ENCODE measurements at regions not wholly inside any gene's neighbourhood (a gene's known extent, or its start where the extent isn't known, plus 50 kb on each side); places are given as distances from the start of the nearest gene placed in this dataset.

GRCh38 chr1:25106976-25107642, 125.2 kb downstream of the SYF2 start:
- Histone ChIP-seq H3K9ac (ENCODE audit: extremely low read depth, insufficient read length, low read length) (no peak overlapping the region), H3T11ph (ENCODE audit: low read length) (no peak overlapping the region), H2AK5ac (ENCODE audit: insufficient read length, low read length) (no peak overlapping the region), H4K20me1 (ENCODE audit: control insufficient read depth, insufficient read depth, insufficient read length) (no peaks in the 10 kb centered on the region), H3K23me2 (ENCODE audit: insufficient read length, low read depth, low read length, poor library complexity, severe bottlenecking) (no peaks in the 10 kb centered on the region), H3K27me3 (ENCODE audit: insufficient read depth, low read length) (no peaks in the 10 kb centered on the region), H4K8ac (replicated peaks; ENCODE audit: insufficient read length, low read depth, low read length) (no peak overlapping the region), H2BK5ac (ENCODE audit: insufficient read length, low read length) (no peak overlapping the region), H3K4me2 (ENCODE audit: insufficient read depth, insufficient read length, low read length) (no peak overlapping the region), H3K4me1 (ENCODE audit: insufficient read depth, low read length) (no peaks in the 10 kb centered on the region), H2BK120ac (ENCODE audit: low read depth, low read length, poor library complexity, severe bottlenecking) (no peak overlapping the region), H3K79me2 (ENCODE audit: insufficient read depth, low read length) (no peaks in the 10 kb centered on the region), H3K56ac (ENCODE audit: insufficient read length, low read depth, low read length) (no peak overlapping the region), H2BK15ac (ENCODE audit: low read depth, low read length) (no peak overlapping the region), H2BK12ac (ENCODE audit: insufficient read length, low read depth, low read length) (no peak overlapping the region), H3K14ac (ENCODE audit: insufficient read depth, low read length) (no peak overlapping the region), H4K5ac (ENCODE audit: insufficient read length, low read depth, low read length) (no peak overlapping the region), H3K4ac (ENCODE audit: low read depth, low read length) (no peak overlapping the region), H2AFZ (ENCODE audit: low read length) (no peak overlapping the region), H3K9me3 (ENCODE audit: control insufficient read depth, low read depth, low read length) (no peaks in the 10 kb centered on the region), H3K23ac (ENCODE audit: insufficient read length, low read depth, low read length) (no peak overlapping the region), H3K18ac (ENCODE audit: insufficient read length, low read depth, low read length) (no peak overlapping the region), H3K79me1 (ENCODE audit: insufficient read depth, low read depth, low read length, poor library complexity, severe bottlenecking) (no peaks in the 10 kb centered on the region), H3K27ac (ENCODE audit: insufficient read length, low read depth, low read length) (no peak overlapping the region), H4K91ac (ENCODE audit: insufficient read length, low read depth, low read length) (no peak overlapping the region), H2BK20ac (ENCODE audit: low read depth, low read length, poor library complexity, severe bottlenecking) (no peak overlapping the region)
- H3K4me1 Mint-ChIP-seq: peaks cover 0 to 3% of the 10 kb centered on the region in 2 experiments; a peak in 1 of 4 replicates
- H3K36me3 Mint-ChIP-seq (ENCODE audit: insufficient read depth in 1 of 3, low read depth in 3 of 3): peaks cover 2 to 9% (median 7%) of the 10 kb centered on the region in 3 experiments; a peak in 6 of 7 replicates
- no peak overlapping the region for H3K27ac Mint-ChIP-seq
- H3K9me3 Mint-ChIP-seq: peaks cover 10 to 12% of the 10 kb centered on the region in 2 experiments
- H3K4me3 Mint-ChIP-seq: no peak overlapping the region
- no CpG with 5 or more reads among the region's 20 CpGs for WGBS (ENCODE audit: extremely low coverage, insufficient read length, low lambda C conversion rate)
- peaks cover 12% of the 10 kb centered on the region for H3K27me3 Mint-ChIP-seq (ENCODE audit: low read depth)
- DNase-seq: no peak
- TF ChIP-seq CTCF (conservative IDR thresholded peaks at IDR 0.05): no peak

Data from H9 (cell line).